ENCODE measurements at regions not wholly inside any gene's neighbourhood (a gene's known extent, or its start where the extent isn't known, plus 50 kb on each side); places are given as distances from the start of the nearest gene placed in this dataset.

GRCh38 chr5:155116456-155117251 is 103.1 kb downstream of the KIF4B start:
- no peak for DNase-seq (ENCODE audit: extremely low read depth in 1 of 4, low spot score in 3 of 4)
- no peak for ATAC-seq
- no peaks in the 10 kb centered on the region for H3K9me3 ChIP-seq (replicated peaks; ENCODE audit: control insufficient read depth, insufficient read depth, low read depth, low read length)
- H3K4me2 ChIP-seq (ENCODE audit: insufficient read depth, low read length), result no peak overlapping the region
- H3K36me3 ChIP-seq (ENCODE audit: control insufficient read depth, insufficient read depth, low read length), result no peaks in the 10 kb centered on the region
- H3K79me2 ChIP-seq (ENCODE audit: control insufficient read depth, insufficient read depth, low read length), result no peaks in the 10 kb centered on the region
- H3K4me1 ChIP-seq (replicated peaks in 1 of 2; ENCODE audit: control insufficient read depth in 2 of 2, insufficient read depth in 2 of 2, low read length in 2 of 2), result no peaks in the 10 kb centered on the region
- TF ChIP-seq PREB (CRISPR knock-in tag; IDR thresholded peaks at IDR 0.05), result no peak
- no peak for TF ChIP-seq COPS2 (conservative IDR thresholded peaks at IDR 0.05)
- TF ChIP-seq GABPB1 (CRISPR knock-in tag; IDR thresholded peaks at IDR 0.05), result no peak
- TF ChIP-seq ZNF431 (CRISPR knock-in tag; IDR thresholded peaks at IDR 0.05), result no peak
- no peak for TF ChIP-seq RBM14 (IDR thresholded peaks at IDR 0.05; ENCODE audit: borderline replicate concordance, insufficient read depth, low read depth, low read length)
- BruUV-seq (replicated peaks), result no TSS peak
- H3K4me3 ChIP-seq, result no peak overlapping the region
- in situ Hi-C loops (cut with MboI), result no loop called here
- no peak for FAIRE-seq
- ChIA-PET CTCF (ENCODE audit: low intra/inter-chr PET ratio) (no interaction called here), POLR2A (no interaction called here)
- no peaks in the 10 kb centered on the region for H3K27me3 ChIP-seq (ENCODE audit: control insufficient read depth in 2 of 2, insufficient read depth in 2 of 2, low read length in 2 of 2)
- H4K20me1 ChIP-seq (replicated peaks; ENCODE audit: control insufficient read depth, insufficient read depth, low read length), result no peaks in the 10 kb centered on the region
- H2AFZ ChIP-seq (ENCODE audit: low read depth, low read length), result no peak overlapping the region
- WGBS (ENCODE audit: insufficient coverage, low coverage, missing lambda C conversion rate), result 3% methylated on average over 13 of the region's 13 CpGs
- intact Hi-C loops (cut with micrococcal nuclease), result no loop called here
- no peak overlapping the region for H3K27ac ChIP-seq (ENCODE audit: extremely low read depth, low read depth, low read length)
- no peaks in the 10 kb centered on the region for H3K9me1 ChIP-seq (ENCODE audit: control insufficient read depth, insufficient read depth, low read length)
- H3K9ac ChIP-seq (ENCODE audit: insufficient read depth in 1 of 2, low read depth in 2 of 2, low read length in 2 of 2), result no peak overlapping the region
